Sigmoid colon (tissue), 4 donors: ENCODE measurements at regions not wholly inside any gene's neighbourhood (a gene's known extent, or its start where the extent isn't known, plus 50 kb on each side); places are given as distances from the start of the nearest gene placed in this dataset.

Experiments
- POLR2AphosphoS5 ChIP-seq, 4 donors: sonication (generic); formaldehyde crosslinking; IDR thresholded peaks; one replicate each; pipeline ENCODE4 v1.6.1; 2017; ENCODE audit warnings: antibody characterized with exemption in 4 of 4
- TF ChIP-seq, protein P1 (sequence below), 4 experiments: fragments of 450-650 bp in 3 of 4; fragments of 200-600 bp in 1 of 4; IDR thresholded peaks; one replicate each; pipeline ENCODE4 v1.5.1; 2016 to 2019; ENCODE audit warnings: antibody characterized with exemption in 4 of 4, mild to moderate bottlenecking in 3 of 4, moderate library complexity in 2 of 4

DNA sequence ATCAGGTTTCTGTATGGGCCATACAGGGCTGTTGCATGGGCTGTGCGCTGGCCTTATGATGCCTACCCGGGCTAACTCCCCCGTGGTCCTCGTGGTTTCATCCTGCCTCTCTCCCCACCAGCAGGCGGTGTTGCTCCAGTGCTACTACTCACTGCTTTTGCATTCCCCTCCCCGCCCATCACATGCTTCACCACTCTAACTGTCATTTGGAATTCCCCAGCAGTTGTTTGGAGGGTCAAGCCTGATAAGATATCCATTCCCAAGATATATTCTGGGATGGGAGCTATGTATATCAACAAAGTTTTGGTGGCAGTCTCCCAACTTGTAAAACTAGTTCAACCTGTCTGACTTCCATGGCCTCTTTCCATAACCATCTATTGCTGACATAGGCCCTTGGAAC lies 233.2 kb upstream of the SOX4 start:
- TF ChIP-seq, protein P1, sequence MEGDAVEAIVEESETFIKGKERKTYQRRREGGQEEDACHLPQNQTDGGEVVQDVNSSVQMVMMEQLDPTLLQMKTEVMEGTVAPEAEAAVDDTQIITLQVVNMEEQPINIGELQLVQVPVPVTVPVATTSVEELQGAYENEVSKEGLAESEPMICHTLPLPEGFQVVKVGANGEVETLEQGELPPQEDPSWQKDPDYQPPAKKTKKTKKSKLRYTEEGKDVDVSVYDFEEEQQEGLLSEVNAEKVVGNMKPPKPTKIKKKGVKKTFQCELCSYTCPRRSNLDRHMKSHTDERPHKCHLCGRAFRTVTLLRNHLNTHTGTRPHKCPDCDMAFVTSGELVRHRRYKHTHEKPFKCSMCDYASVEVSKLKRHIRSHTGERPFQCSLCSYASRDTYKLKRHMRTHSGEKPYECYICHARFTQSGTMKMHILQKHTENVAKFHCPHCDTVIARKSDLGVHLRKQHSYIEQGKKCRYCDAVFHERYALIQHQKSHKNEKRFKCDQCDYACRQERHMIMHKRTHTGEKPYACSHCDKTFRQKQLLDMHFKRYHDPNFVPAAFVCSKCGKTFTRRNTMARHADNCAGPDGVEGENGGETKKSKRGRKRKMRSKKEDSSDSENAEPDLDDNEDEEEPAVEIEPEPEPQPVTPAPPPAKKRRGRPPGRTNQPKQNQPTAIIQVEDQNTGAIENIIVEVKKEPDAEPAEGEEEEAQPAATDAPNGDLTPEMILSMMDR (IDR thresholded peaks at IDR 0.05) = no peak
- no peak for TF ChIP-seq POLR2AphosphoS5 (IDR thresholded peaks at IDR 0.05)
